ENCODE measurements at regions not wholly inside any gene's neighbourhood (a gene's known extent, or its start where the extent isn't known, plus 50 kb on each side); places are given as distances from the start of the nearest gene placed in this dataset.
"Not testable (repeated sequence)": the region's sequence is repeated elsewhere in the genome, so short reads cannot be mapped to it uniquely, and the experiment has no call there.

GRCh38 chr17:73847952-73848351 lies 203.7 kb upstream of the SDK2 start:
- Mint-ChIP-seq H3K4me3 (no peak overlapping the region), H3K27ac (no peak overlapping the region), H3K9me3 (peaks cover 3% of the 10 kb centered on the region), H3K36me3 (no peaks in the 10 kb centered on the region), H3K4me1 (no peaks in the 10 kb centered on the region)
- DNase-seq (ENCODE audit: low spot score in 2 of 2) (no peak), ATAC-seq (no peak)

GRCh38 chr17:73850426-73850825 lies 206.2 kb upstream of the SDK2 start:
- no peak overlapping the region for H3K4me3 Mint-ChIP-seq
- peaks cover 9% of the 10 kb centered on the region for H3K9me3 Mint-ChIP-seq
- H3K4me1 Mint-ChIP-seq, result no peaks in the 10 kb centered on the region
- H3K36me3 Mint-ChIP-seq, result no peaks in the 10 kb centered on the region
- no peak for ATAC-seq
- no peak for DNase-seq (ENCODE audit: low spot score in 2 of 2)
- H3K27ac Mint-ChIP-seq, result no peak overlapping the region

DNA sequence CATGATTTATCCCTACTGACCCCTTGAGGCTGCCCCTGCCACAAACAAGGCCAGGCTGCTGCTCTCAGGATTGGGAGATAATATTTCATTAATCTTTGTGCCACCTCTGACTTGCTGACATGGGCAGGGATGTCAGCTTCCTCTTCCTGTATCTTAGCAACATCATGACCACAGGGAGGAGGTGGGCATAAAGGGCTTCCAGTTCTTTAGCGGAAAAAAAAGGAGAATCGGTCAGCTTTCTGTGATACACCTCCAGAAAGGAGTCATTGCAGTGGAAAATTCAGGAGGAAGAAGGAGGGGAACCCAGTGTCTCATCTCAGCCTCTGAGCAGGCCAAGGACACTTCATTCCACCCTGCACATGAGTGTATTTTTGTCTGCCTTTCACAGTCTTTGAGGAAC lies 206.8 kb upstream of the SDK2 start:
- no peaks in the 10 kb centered on the region for H3K36me3 Mint-ChIP-seq
- H3K4me1 Mint-ChIP-seq, result no peaks in the 10 kb centered on the region
- no peak overlapping the region for H3K4me3 Mint-ChIP-seq
- H3K27ac Mint-ChIP-seq, result no peak overlapping the region
- DNase-seq (ENCODE audit: low spot score in 2 of 2) (no peak), ATAC-seq (no peak)
- peaks cover 9% of the 10 kb centered on the region for H3K9me3 Mint-ChIP-seq

DNA sequence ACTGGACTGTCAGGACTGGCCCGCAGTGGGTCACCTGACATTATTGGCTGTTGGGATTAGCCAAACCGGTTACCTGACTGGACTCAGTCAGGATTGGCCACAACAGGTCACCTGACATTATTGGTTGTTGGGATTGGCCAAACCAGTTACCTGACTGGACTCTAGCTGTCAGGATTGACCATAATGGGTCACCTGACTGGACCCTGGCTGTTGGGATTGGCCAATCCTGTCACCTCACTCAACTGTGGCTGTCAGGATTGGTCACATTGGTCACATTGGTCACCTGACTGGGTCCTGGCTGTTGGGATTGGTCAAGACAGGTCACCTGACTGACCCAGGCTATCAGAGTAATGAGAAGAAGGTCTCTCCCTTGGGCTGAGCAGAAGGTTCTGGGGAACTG lies 207.7 kb upstream of the SDK2 start:
- Mint-ChIP-seq H3K4me3 (no peak overlapping the region), H3K9me3 (peaks cover 9% of the 10 kb centered on the region), H3K27ac (no peak overlapping the region), H3K4me1 (no peaks in the 10 kb centered on the region), H3K36me3 (no peaks in the 10 kb centered on the region)
- ATAC-seq, result no peak
- DNase-seq (ENCODE audit: low spot score in 2 of 2), result no peak

DNA sequence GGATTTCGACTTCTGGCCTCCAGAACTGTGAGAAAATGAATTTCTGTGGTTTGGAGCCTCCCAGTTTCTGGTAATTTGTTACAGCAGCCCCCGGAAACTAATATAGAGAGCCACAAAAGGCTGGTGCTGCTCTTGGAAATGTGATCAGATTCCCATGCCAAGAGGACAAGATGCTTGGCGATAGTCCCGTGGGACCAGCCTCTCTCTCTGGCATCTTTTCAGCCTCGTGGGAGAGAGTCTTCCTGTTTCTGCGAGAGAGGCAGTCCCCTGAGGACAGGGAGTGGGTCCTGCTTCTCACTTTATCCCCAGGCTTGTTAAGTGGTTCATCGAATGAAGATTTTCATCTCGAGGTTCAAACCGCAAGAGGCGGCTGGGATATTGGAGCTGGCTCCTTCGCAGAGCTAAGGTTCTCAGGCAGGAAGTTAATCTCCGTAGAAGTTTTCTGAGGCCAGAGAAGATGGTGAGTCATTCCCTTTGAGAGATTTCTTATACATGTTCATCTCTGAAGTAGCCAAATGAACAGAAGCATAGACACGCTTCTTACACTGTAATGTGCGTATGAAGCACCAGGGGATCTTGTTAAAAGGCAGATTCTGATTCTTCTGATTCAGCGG lies 211.6 kb upstream of the SDK2 start:
- Mint-ChIP-seq H3K36me3 (no peaks in the 10 kb centered on the region), H3K9me3 (peaks cover 9% of the 10 kb centered on the region), H3K4me3 (no peak overlapping the region), H3K4me1 (no peaks in the 10 kb centered on the region), H3K27ac (no peak overlapping the region)
- DNase-seq (ENCODE audit: low spot score in 2 of 2) (no peak), ATAC-seq (peak; percentile 47)

DNA sequence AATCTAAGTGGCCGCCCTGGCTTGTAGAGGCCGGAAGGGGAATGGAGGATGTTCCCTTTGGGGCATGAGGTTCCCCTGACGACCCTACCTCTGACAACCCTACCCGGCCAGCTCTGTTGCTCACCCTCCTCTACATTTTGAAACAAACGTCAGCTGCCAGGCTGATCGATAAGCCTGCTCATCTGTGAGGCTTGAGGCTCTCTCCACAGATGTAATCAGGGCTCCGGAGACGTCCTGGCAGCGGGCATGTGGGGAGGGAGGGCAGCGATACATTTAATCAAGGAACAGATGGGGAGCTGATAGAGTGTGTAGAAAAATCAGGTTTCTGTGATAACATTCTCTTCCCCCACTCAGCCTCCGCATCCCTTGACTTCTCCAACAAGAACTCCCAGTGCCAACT lies 212.3 kb upstream of the SDK2 start:
- no peaks in the 10 kb centered on the region for H3K36me3 Mint-ChIP-seq
- DNase-seq (ENCODE audit: low spot score in 2 of 2) (no peak), ATAC-seq (no peak)
- H3K9me3 Mint-ChIP-seq, result peaks cover 9% of the 10 kb centered on the region
- no peak overlapping the region for H3K27ac Mint-ChIP-seq
- H3K4me3 Mint-ChIP-seq, result no peak overlapping the region
- H3K4me1 Mint-ChIP-seq, result no peaks in the 10 kb centered on the region

GRCh38 chr17:73859439-73860008 lies 215.3 kb upstream of the SDK2 start:
- H3K4me3 Mint-ChIP-seq, H3K4me1 Mint-ChIP-seq: not testable (repeated sequence)

GRCh38 chr17:73861543-73861942 lies 217.3 kb upstream of the SDK2 start:
- no peak for DNase-seq (ENCODE audit: low spot score in 2 of 2)
- Mint-ChIP-seq H3K4me1 (no peaks in the 10 kb centered on the region), H3K4me3 (no peak overlapping the region), H3K9me3 (no peaks in the 10 kb centered on the region), H3K36me3 (no peaks in the 10 kb centered on the region), H3K27ac (no peak overlapping the region)
- ATAC-seq, result no peak

More at GRCh38 chr17:73859439-73860008, 215.3 kb upstream of the SDK2 start:
- ATAC-seq; DNase-seq (ENCODE audit: low spot score in 2 of 2); H3K9me3 Mint-ChIP-seq; H3K36me3 Mint-ChIP-seq; H3K27ac Mint-ChIP-seq: not testable (repeated sequence)

DNA sequence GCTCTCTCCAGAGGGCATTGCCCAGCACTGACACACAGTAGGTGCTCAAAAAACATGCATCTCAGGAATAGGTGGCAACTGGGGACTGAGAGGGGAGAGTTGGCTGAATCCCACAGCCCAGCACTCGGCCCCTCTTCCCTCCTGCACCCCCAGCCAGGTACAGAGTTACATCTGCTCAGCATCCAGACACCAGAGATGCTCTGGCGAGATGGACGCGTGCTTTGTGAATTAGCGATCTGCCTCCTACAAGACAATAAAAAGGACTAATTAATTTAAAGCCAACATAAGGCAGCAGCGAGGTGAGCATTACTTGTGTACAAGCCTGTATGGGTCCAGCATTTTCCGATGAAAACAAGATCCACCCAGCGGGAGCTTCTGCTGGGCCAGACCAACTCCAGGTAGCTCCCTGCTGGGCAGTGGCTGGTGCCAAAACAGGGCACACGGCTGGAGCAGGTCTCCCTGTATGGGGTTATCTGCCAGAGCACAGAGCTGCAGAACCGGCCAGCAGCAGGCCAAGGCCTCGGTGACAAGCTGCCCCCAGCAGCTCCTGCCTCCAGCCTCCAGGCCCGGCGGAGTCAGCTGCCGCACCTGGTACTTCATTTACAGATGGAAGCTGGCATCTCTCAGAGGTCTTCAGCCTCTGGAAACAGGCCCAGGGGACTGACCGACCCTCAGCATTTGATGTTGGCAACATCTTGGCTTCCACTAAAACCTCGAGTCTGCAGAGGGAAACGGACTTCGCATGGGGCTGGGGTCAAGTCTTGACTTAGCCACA lies 219.7 kb upstream of the SDK2 start:
- ATAC-seq, result no peak
- Mint-ChIP-seq H3K4me1 (no peaks in the 10 kb centered on the region), H3K36me3 (no peaks in the 10 kb centered on the region), H3K4me3 (no peak overlapping the region), H3K27ac (no peak overlapping the region), H3K9me3 (no peaks in the 10 kb centered on the region)
- DNase-seq (ENCODE audit: low spot score in 2 of 2), result no peak

DNA sequence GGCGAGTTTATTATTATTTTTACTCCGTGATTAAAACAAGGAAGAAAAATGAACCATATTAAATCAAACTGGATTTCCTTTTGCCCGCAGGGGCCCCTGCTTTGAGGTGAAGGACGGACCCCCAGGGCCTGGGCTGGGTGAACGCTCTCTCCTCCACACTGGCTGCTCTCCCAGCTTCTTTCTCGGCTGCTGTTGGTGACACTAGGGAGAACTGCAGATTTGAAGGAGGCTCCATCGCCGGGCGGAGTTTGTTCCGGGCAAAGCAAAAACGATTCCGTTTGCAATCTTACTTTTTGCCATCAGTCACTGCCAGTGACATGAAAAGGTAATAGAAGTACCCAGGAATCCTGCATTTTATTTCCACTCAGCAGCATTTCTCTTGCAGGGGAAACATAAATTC lies 221.6 kb upstream of the SDK2 start:
- no peak for ATAC-seq
- Mint-ChIP-seq H3K27ac (no peak overlapping the region), H3K4me3 (no peak overlapping the region), H3K36me3 (no peaks in the 10 kb centered on the region), H3K4me1 (no peaks in the 10 kb centered on the region), H3K9me3 (no peaks in the 10 kb centered on the region)
- DNase-seq (ENCODE audit: low spot score in 2 of 2), result no peak

GRCh38 chr17:73867056-73867455 lies 222.8 kb upstream of the SDK2 start:
- Mint-ChIP-seq H3K4me3 (no peak overlapping the region), H3K4me1 (no peaks in the 10 kb centered on the region), H3K9me3 (no peaks in the 10 kb centered on the region), H3K27ac (no peak overlapping the region), H3K36me3 (no peaks in the 10 kb centered on the region)
- ATAC-seq (no peak), DNase-seq (ENCODE audit: low spot score in 2 of 2) (no peak)

DNA sequence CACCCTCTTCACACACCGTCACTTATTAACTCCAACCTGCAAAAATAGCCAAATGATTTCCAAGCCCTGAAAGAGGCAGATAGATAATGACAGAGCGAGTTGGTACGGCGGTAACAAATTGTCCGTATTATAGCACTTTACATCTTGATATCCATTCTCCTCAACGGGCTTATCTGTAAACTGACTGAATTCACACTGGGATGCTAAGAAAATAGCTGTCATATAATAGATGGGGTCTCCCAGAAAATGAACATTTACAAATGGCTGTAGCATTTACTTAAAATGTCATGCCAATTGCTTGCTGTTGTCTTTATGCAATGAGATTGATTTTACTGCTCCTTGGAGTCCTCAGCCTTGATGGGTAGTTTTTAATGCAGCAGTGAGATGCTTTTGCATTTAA lies 225.8 kb upstream of the SDK2 start:
- no peak overlapping the region for H3K27ac Mint-ChIP-seq
- DNase-seq (ENCODE audit: low spot score in 2 of 2), result no peak
- no peaks in the 10 kb centered on the region for H3K36me3 Mint-ChIP-seq
- ATAC-seq, result no peak
- no peaks in the 10 kb centered on the region for H3K4me1 Mint-ChIP-seq
- no peak overlapping the region for H3K4me3 Mint-ChIP-seq
- H3K9me3 Mint-ChIP-seq, result no peaks in the 10 kb centered on the region

- Mint-ChIP-seq H3K4me1 (no peaks in the 10 kb centered on the region), H3K4me3 (no peak overlapping the region), H3K9me3 (no peaks in the 10 kb centered on the region), H3K27ac (no peak overlapping the region), H3K36me3 (no peaks in the 10 kb centered on the region)
- DNase-seq (ENCODE audit: low spot score in 2 of 2) (no peak), ATAC-seq (no peak)
Measured at GRCh38 chr17:73870473-73870872, 226.2 kb upstream of the SDK2 start.

- Mint-ChIP-seq H3K4me1 (no peaks in the 10 kb centered on the region), H3K36me3 (no peaks in the 10 kb centered on the region), H3K4me3 (no peak overlapping the region), H3K9me3 (no peaks in the 10 kb centered on the region), H3K27ac (no peak overlapping the region)
- no peak for ATAC-seq
- no peak for DNase-seq (ENCODE audit: low spot score in 2 of 2)
Measured at GRCh38 chr17:73872816-73873215, 228.6 kb upstream of the SDK2 start.

- Mint-ChIP-seq H3K4me1 (no peaks in the 10 kb centered on the region), H3K27ac (no peak overlapping the region), H3K36me3 (no peaks in the 10 kb centered on the region), H3K9me3 (no peaks in the 10 kb centered on the region), H3K4me3 (no peak overlapping the region)
- DNase-seq (ENCODE audit: low spot score in 2 of 2), result no peak
- peak; percentile 46 for ATAC-seq
Measured at GRCh38 chr17:73874008-73874720, 229.9 kb upstream of the SDK2 start.

GRCh38 chr17:73875346-73875745 lies 231.1 kb upstream of the SDK2 start:
- Mint-ChIP-seq H3K9me3 (no peaks in the 10 kb centered on the region), H3K4me3 (no peak overlapping the region), H3K27ac (peak overlapping the region; percentile 29), H3K4me1 (no peaks in the 10 kb centered on the region), H3K36me3 (no peaks in the 10 kb centered on the region)
- no peak for DNase-seq (ENCODE audit: low spot score in 2 of 2)
- no peak for ATAC-seq
